ENCODE measurements at regions not wholly inside any gene's neighbourhood (a gene's known extent, or its start where the extent isn't known, plus 50 kb on each side); places are given as distances from the start of the nearest gene placed in this dataset.
"Not testable (repeated sequence)": the region's sequence is repeated elsewhere in the genome, so short reads cannot be mapped to it uniquely, and the experiment has no call there.

GRCh38 chr6:150788089-150788488 is 77.4 kb upstream of the MTHFD1L start:
- no peaks in the 10 kb centered on the region for H3K27me3 Mint-ChIP-seq (ENCODE audit: insufficient read depth)
- Histone ChIP-seq H3K4me3 (ENCODE audit: low read length) (no peak overlapping the region), H3K36me3 (ENCODE audit: control insufficient read depth, insufficient read depth, low read length) (no peaks in the 10 kb centered on the region), H3K27me3 (ENCODE audit: control insufficient read depth, insufficient read depth, low read length, poor library complexity, severe bottlenecking) (no peaks in the 10 kb centered on the region), H3K9me3 (ENCODE audit: control insufficient read depth, low read length) (no peaks in the 10 kb centered on the region), H3K9ac (ENCODE audit: extremely low read depth, low read length, poor library complexity, severe bottlenecking) (no peak overlapping the region), H3K27ac (ENCODE audit: low read depth, low read length) (no peak overlapping the region), H3K4me1 (ENCODE audit: control insufficient read depth, insufficient read depth, low read length) (no peaks in the 10 kb centered on the region)
- DNase-seq = no peak
- H3K9me3 Mint-ChIP-seq = no peaks in the 10 kb centered on the region
- H3K36me3 Mint-ChIP-seq (ENCODE audit: low read depth) = no peaks in the 10 kb centered on the region
- no peak overlapping the region for H3K27ac Mint-ChIP-seq
- no peak for TF ChIP-seq CTCF (conservative IDR thresholded peaks at IDR 0.05)
- no peak overlapping the region for H3K4me3 Mint-ChIP-seq
- no peaks in the 10 kb centered on the region for H3K4me1 Mint-ChIP-seq
- 89 to 92% methylated on average over 6 of the region's 6 CpGs for WGBS, 2 experiments (ENCODE audit: insufficient coverage in 1 of 2, insufficient read length in 1 of 2)

- H3K9me3 Mint-ChIP-seq; H3K4me1 ChIP-seq (ENCODE audit: control insufficient read depth, insufficient read depth, low read length); H3K4me3 Mint-ChIP-seq; H3K36me3 ChIP-seq (ENCODE audit: control insufficient read depth, insufficient read depth, low read length); H3K4me3 ChIP-seq (ENCODE audit: low read length); H3K27me3 Mint-ChIP-seq (ENCODE audit: insufficient read depth); H3K9me3 ChIP-seq (ENCODE audit: control insufficient read depth, low read length); H3K9ac ChIP-seq (ENCODE audit: extremely low read depth, low read length, poor library complexity, severe bottlenecking); H3K27ac ChIP-seq (ENCODE audit: low read depth, low read length); H3K4me1 Mint-ChIP-seq; H3K27me3 ChIP-seq (ENCODE audit: control insufficient read depth, insufficient read depth, low read length, poor library complexity, severe bottlenecking); DNase-seq; H3K27ac Mint-ChIP-seq; H3K36me3 Mint-ChIP-seq (ENCODE audit: low read depth): not testable (repeated sequence)
- 94% methylated on average over 2 to 6 of the region's 6 CpGs for WGBS, 2 experiments (ENCODE audit: insufficient coverage in 1 of 2, insufficient read length in 1 of 2)
These were observed 75.6 kb upstream of the MTHFD1L start for GRCh38 chr6:150789906-150790305.

GRCh38 chr6:150791717-150792116 is 73.8 kb upstream of the MTHFD1L start:
- DNase-seq = no peak
- H3K27ac ChIP-seq (ENCODE audit: low read depth, low read length) = no peak overlapping the region
- H3K27ac Mint-ChIP-seq = no peak overlapping the region
- no peak for TF ChIP-seq CTCF (conservative IDR thresholded peaks at IDR 0.05)
- H3K36me3 ChIP-seq (ENCODE audit: control insufficient read depth, insufficient read depth, low read length) = no peaks in the 10 kb centered on the region
- no peaks in the 10 kb centered on the region for H3K27me3 ChIP-seq (ENCODE audit: control insufficient read depth, insufficient read depth, low read length, poor library complexity, severe bottlenecking)
- H3K4me3 ChIP-seq (ENCODE audit: low read length) = no peak overlapping the region
- 78% methylated on average over 1 of the region's 1 CpG; no CpG with 5 or more reads in 1 of the 2 experiments for WGBS, 2 experiments (ENCODE audit: insufficient coverage in 1 of 2, insufficient read length in 1 of 2)
- H3K4me3 Mint-ChIP-seq = no peak overlapping the region
- no peaks in the 10 kb centered on the region for H3K4me1 Mint-ChIP-seq
- H3K36me3 Mint-ChIP-seq (ENCODE audit: low read depth) = no peaks in the 10 kb centered on the region
- H3K9me3 Mint-ChIP-seq = no peaks in the 10 kb centered on the region
- H3K4me1 ChIP-seq (ENCODE audit: control insufficient read depth, insufficient read depth, low read length) = no peaks in the 10 kb centered on the region
- H3K27me3 Mint-ChIP-seq (ENCODE audit: insufficient read depth) = no peaks in the 10 kb centered on the region
- no peaks in the 10 kb centered on the region for H3K9me3 ChIP-seq (ENCODE audit: control insufficient read depth, low read length)
- H3K9ac ChIP-seq (ENCODE audit: extremely low read depth, low read length, poor library complexity, severe bottlenecking) = no peak overlapping the region

GRCh38 chr6:150797949-150798348 is 67.6 kb upstream of the MTHFD1L start:
- no peak for TF ChIP-seq CTCF (conservative IDR thresholded peaks at IDR 0.05)
- no peaks in the 10 kb centered on the region for H3K9me3 ChIP-seq (ENCODE audit: control insufficient read depth, low read length)
- H3K36me3 ChIP-seq (ENCODE audit: control insufficient read depth, insufficient read depth, low read length) = no peaks in the 10 kb centered on the region
- Mint-ChIP-seq H3K27ac (no peak overlapping the region), H3K4me1 (no peaks in the 10 kb centered on the region), H3K4me3 (no peak overlapping the region), H3K36me3 (ENCODE audit: low read depth) (no peaks in the 10 kb centered on the region), H3K27me3 (ENCODE audit: insufficient read depth) (no peaks in the 10 kb centered on the region), H3K9me3 (no peaks in the 10 kb centered on the region)
- no peaks in the 10 kb centered on the region for H3K27me3 ChIP-seq (ENCODE audit: control insufficient read depth, insufficient read depth, low read length, poor library complexity, severe bottlenecking)
- 92% methylated on average over 1 of the region's 1 CpG; no CpG with 5 or more reads in 1 of the 2 experiments for WGBS, 2 experiments (ENCODE audit: insufficient coverage in 1 of 2, insufficient read length in 1 of 2)
- no peak for DNase-seq
- H3K27ac ChIP-seq (ENCODE audit: low read depth, low read length) = no peak overlapping the region
- no peak overlapping the region for H3K9ac ChIP-seq (ENCODE audit: extremely low read depth, low read length, poor library complexity, severe bottlenecking)
- H3K4me1 ChIP-seq (ENCODE audit: control insufficient read depth, insufficient read depth, low read length) = no peaks in the 10 kb centered on the region
- H3K4me3 ChIP-seq (ENCODE audit: low read length) = no peak overlapping the region

Measured in endodermal cell (in vitro differentiated cells).